ENCODE measurements at regions not wholly inside any gene's neighbourhood (a gene's known extent, or its start where the extent isn't known, plus 50 kb on each side); places are given as distances from the start of the nearest gene placed in this dataset.

DNA sequence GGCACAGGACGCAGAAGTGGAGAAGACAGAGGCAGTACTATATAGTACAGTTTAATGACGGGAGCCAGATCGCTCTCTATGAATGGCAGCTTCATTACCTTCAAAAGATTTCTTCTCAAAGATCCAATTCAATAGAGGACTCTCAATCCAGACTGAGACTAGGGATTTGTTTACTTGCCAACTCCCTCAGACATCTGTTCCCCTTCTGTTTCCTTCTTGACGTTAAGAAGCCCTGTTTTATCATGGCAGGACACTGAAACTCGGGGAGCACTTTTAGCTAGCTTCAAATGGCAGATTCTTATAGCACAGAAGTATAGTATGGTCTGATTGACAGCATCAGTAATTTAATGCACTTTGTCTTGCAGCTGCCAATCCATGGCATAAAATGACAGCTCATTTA is 747.3 kb upstream of the C9orf72 start:
- Histone ChIP-seq H3K4me3 (replicated peaks in 1 of 3) (no peak overlapping the region), H3K9me3 (no peaks in the 10 kb centered on the region), H3K36me3 (no peaks in the 10 kb centered on the region), H3K27me3 (no peaks in the 10 kb centered on the region), H3K27ac (no peak overlapping the region), H3K4me1 (no peaks in the 10 kb centered on the region)
- no peak for DNase-seq
- TF ChIP-seq, protein P1, sequence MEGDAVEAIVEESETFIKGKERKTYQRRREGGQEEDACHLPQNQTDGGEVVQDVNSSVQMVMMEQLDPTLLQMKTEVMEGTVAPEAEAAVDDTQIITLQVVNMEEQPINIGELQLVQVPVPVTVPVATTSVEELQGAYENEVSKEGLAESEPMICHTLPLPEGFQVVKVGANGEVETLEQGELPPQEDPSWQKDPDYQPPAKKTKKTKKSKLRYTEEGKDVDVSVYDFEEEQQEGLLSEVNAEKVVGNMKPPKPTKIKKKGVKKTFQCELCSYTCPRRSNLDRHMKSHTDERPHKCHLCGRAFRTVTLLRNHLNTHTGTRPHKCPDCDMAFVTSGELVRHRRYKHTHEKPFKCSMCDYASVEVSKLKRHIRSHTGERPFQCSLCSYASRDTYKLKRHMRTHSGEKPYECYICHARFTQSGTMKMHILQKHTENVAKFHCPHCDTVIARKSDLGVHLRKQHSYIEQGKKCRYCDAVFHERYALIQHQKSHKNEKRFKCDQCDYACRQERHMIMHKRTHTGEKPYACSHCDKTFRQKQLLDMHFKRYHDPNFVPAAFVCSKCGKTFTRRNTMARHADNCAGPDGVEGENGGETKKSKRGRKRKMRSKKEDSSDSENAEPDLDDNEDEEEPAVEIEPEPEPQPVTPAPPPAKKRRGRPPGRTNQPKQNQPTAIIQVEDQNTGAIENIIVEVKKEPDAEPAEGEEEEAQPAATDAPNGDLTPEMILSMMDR (IDR thresholded peaks at IDR 0.05) = no peak
- TF ChIP-seq POLR2A (IDR thresholded peaks at IDR 0.05) = no peak
- 48 to 59% methylated on average over 5 of the region's 5 CpGs for WGBS, 2 donors
- intact Hi-C loops (cut with DNase I) = no loop called here

DNA sequence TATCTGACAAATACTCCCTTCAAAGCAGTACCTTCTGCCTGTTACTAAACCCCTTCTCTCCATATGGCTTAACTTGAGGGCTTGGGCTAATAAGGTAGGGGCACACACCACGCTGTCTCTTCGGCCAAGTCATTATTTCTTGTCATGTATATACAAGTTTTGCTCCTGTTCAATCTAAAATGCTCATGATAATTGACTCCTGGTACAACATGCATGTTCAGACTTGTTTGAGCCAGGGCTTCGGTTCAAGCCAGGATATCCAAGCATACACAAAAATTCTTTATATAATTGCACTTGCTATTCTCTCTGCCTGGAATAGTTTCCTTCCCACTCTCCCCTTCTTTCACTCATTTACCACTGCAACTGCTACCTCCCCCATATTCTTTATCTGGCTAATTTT is 756.0 kb upstream of the C9orf72 start:
- Histone ChIP-seq H3K4me1 (no peaks in the 10 kb centered on the region), H3K9me3 (no peaks in the 10 kb centered on the region), H3K36me3 (no peaks in the 10 kb centered on the region), H3K27ac (no peak overlapping the region), H3K4me3 (replicated peaks in 1 of 3) (no peak overlapping the region), H3K27me3 (no peaks in the 10 kb centered on the region)
- no peak for DNase-seq
- intact Hi-C loops (cut with DNase I) = no loop called here
- no peak for TF ChIP-seq POLR2A (IDR thresholded peaks at IDR 0.05)
- TF ChIP-seq, protein P1 (IDR thresholded peaks at IDR 0.05) = no peak
- 91 to 95% methylated on average over 3 of the region's 3 CpGs for WGBS, 2 donors

DNA sequence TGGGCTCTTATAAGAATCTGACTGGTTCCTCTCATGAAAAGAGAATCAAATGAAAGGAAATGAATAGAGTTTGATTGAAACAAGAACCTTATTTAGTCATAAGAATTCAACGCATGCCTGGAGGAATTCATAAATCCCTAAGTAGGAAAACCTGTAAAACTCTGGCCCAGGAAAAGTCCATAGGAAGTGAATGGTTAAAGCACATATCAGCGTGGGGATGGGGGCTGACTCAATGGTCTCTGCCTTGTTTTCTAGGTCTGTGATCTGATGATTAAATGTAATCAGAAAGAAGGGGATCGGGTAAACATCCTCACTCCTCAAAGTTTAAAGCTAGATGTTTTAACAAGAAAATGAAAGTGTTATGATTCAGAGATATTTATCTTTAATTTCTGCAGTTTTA is 759.4 kb upstream of the C9orf72 start:
- DNase-seq = no peak
- H3K4me3 ChIP-seq (replicated peaks in 1 of 3) = no peak overlapping the region
- no peaks in the 10 kb centered on the region for H3K27me3 ChIP-seq
- H3K4me1 ChIP-seq = no peaks in the 10 kb centered on the region
- WGBS, 2 donors = 84 to 85% methylated on average over 3 of the region's 3 CpGs
- H3K27ac ChIP-seq = no peak overlapping the region
- no peaks in the 10 kb centered on the region for H3K9me3 ChIP-seq
- intact Hi-C loops (cut with DNase I) = no loop called here
- H3K36me3 ChIP-seq = no peaks in the 10 kb centered on the region
- TF ChIP-seq POLR2A (IDR thresholded peaks at IDR 0.05) = no peak
- TF ChIP-seq, protein P1 (IDR thresholded peaks at IDR 0.05) = no peak

DNA sequence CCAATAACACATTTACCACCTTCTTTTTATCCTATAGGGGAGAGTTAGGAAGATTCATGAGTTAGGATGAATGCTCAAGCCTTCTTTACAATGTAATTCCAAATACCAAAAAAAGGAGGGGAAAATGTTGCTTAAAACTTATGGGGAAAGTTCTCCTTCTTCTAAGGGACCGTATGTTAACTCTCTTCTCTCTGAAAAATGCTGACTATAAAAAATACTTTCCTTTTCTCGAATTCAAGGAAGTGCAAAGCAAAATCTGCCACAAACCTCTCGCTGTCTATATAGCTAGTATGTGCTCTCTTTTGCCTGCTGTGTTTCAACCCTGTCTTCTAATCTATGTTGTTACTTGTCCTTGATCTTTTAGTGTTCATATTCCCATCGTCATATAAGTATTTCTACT is 768.6 kb upstream of the C9orf72 start:
- TF ChIP-seq POLR2A (IDR thresholded peaks at IDR 0.05) = no peak
- TF ChIP-seq, protein P1 (IDR thresholded peaks at IDR 0.05) = no peak
- H3K27ac ChIP-seq = no peak overlapping the region
- intact Hi-C loops (cut with DNase I) = no loop called here
- no peaks in the 10 kb centered on the region for H3K4me1 ChIP-seq
- DNase-seq = no peak
- no peaks in the 10 kb centered on the region for H3K36me3 ChIP-seq
- no peaks in the 10 kb centered on the region for H3K27me3 ChIP-seq
- H3K9me3 ChIP-seq = no peaks in the 10 kb centered on the region
- WGBS, 2 donors = 87 to 88% methylated on average over 4 of the region's 4 CpGs
- no peak overlapping the region for H3K4me3 ChIP-seq (replicated peaks in 1 of 3)

DNA sequence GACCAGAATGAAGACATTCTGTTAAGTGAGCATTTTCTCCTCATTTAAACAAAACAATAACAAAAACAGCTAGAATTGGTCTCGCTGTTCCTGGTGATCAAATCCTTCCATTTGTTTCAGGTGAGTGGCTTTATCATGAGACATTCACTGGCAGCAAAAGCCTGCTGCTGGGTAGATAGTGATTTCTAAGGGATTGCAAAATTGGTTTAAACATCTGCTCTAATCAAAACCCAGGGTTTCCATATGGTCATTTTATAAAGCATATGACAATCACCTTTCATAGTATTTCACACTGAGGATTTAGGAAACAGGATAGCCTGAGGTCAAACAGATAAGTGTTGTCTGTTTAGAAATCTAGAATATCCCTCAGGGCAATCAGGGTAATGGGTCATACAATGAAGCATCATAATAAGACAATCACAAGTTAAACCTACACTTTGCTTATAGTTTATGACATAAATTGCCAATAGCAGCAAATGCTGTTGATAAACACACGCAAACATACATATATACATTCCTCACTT is 769.6 kb upstream of the C9orf72 start:
- Histone ChIP-seq H3K4me1 (no peaks in the 10 kb centered on the region), H3K27me3 (no peaks in the 10 kb centered on the region), H3K36me3 (no peaks in the 10 kb centered on the region), H3K27ac (no peak overlapping the region), H3K4me3 (replicated peaks in 1 of 3) (no peak overlapping the region), H3K9me3 (no peaks in the 10 kb centered on the region)
- intact Hi-C loops (cut with DNase I) = no loop called here
- 87 to 90% methylated on average over 2 of the region's 2 CpGs for WGBS, 2 donors
- TF ChIP-seq, protein P1 (IDR thresholded peaks at IDR 0.05) = no peak
- no peak for TF ChIP-seq POLR2A (IDR thresholded peaks at IDR 0.05)
- no peak for DNase-seq

Measured in thyroid gland (tissue), 4 donors.